HepG2 (cell line): ENCODE measurements at regions not wholly inside any gene's neighbourhood (a gene's known extent, or its start where the extent isn't known, plus 50 kb on each side); places are given as distances from the start of the nearest gene placed in this dataset.

Experiments used
- ATM ChIP-seq: fragments of 450-650 bp; IDR thresholded peaks from 2 replicates; pipeline ENCODE4 v1.7.1; 2017; ENCODE audit warnings: mild to moderate bottlenecking, borderline replicate concordance
- CREB1 ChIP-seq, 2 experiments: fragments of 450-650 bp in 1 of 2; IDR thresholded peaks; 2 replicates each; pipeline ENCODE4 v1.6.1; 2016 to 2017; ENCODE audit warnings: control low read depth in 1 of 2, mild to moderate bottlenecking in 1 of 2, missing compliant biosample characterization in 1 of 2, missing genetic modification characterization in 1 of 2
- EZH2 ChIP-seq: conservative IDR thresholded peaks from 2 replicates; pipeline ENCODE4 v1.6.1; 2012; ENCODE audit warnings: mild to moderate bottlenecking, low read depth, low read length, moderate library complexity
- GABPA ChIP-seq, 2 experiments: IDR thresholded peaks; 2 replicates each; pipeline ENCODE4 v1.6.1; 2011 to 2016; ENCODE audit warnings: low read depth in 2 of 2, low read length in 1 of 2, missing biosample characterization in 1 of 2, missing genetic modification characterization in 1 of 2
- ZFP37 ChIP-seq: sonication (generic); formaldehyde crosslinking; IDR thresholded peaks from 2 replicates; pipeline ENCODE4 v1.4.0; 2020; ENCODE audit warnings: missing genetic modification reagents, borderline replicate concordance
- ZNF496 ChIP-seq: sonication (generic); formaldehyde crosslinking; IDR thresholded peaks from 2 replicates; pipeline ENCODE4 v1.8.1; 2023; ENCODE audit warnings: mild to moderate bottlenecking, moderate library complexity, missing genetic modification reagents; ENCODE audit not compliant: insufficient replicate concordance
- ZNF792 ChIP-seq: IDR thresholded peaks from 2 replicates; pipeline ENCODE4 v1.6.1; 2016
- ZSCAN20 ChIP-seq: sonication (generic); formaldehyde crosslinking; IDR thresholded peaks from 2 replicates; pipeline ENCODE4 v1.4.0; 2020; ENCODE audit warnings: missing genetic modification reagents, mild to moderate bottlenecking, borderline replicate concordance
- TF ChIP-seq, protein P1 (sequence below): sonication (generic); formaldehyde crosslinking; IDR thresholded peaks from 2 replicates; pipeline ENCODE4 v1.5.0; 2020; ENCODE audit warnings: mild to moderate bottlenecking, missing genetic modification reagents, moderate library complexity

DNA sequence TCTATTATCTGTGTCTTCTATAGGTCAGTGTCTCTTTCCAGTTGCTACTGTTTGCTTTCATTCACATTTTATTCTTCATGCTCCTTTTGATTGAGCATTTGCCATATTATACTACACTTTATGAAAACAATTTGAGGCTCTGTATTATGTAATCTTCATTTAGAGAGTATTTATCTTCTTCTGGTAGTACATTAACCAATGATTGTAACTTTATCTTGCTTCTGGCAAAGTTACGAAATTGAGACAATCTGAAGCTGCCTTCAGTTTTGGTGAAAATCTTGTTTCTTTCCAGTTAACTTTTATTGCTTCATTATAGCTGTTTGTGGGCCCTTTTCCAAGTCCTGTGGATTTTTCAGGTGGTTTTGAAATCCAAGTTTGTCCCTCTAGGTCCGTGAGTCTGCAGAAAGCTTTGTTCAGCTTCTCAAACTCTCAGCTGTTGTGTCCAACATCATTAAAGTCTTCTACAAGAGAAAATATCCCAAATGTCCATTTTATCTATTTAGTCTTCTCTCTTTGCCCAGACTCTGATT lies 1255.4 kb upstream of the SPRY2 start:
- TF ChIP-seq ZNF792 (no peak), ZNF496 (CRISPR knock-in tag) (no peak), ZFP37 (CRISPR knock-in tag) (no peak), ZSCAN20 (CRISPR knock-in tag) (no peak), ATM (no peak), CREB1 (IDR thresholded peaks at IDR 0.05) (no peak), CREB1 (CRISPR knock-in tag; IDR thresholded peaks at IDR 0.05) (no peak), GABPA (IDR thresholded peaks at IDR 0.05; ENCODE audit: low read depth, low read length) (no peak), GABPA (CRISPR knock-in tag; IDR thresholded peaks at IDR 0.05; ENCODE audit: low read depth) (no peak), EZH2 (no peak)
- TF ChIP-seq, protein P1, sequence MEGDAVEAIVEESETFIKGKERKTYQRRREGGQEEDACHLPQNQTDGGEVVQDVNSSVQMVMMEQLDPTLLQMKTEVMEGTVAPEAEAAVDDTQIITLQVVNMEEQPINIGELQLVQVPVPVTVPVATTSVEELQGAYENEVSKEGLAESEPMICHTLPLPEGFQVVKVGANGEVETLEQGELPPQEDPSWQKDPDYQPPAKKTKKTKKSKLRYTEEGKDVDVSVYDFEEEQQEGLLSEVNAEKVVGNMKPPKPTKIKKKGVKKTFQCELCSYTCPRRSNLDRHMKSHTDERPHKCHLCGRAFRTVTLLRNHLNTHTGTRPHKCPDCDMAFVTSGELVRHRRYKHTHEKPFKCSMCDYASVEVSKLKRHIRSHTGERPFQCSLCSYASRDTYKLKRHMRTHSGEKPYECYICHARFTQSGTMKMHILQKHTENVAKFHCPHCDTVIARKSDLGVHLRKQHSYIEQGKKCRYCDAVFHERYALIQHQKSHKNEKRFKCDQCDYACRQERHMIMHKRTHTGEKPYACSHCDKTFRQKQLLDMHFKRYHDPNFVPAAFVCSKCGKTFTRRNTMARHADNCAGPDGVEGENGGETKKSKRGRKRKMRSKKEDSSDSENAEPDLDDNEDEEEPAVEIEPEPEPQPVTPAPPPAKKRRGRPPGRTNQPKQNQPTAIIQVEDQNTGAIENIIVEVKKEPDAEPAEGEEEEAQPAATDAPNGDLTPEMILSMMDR (CRISPR knock-in tag): no peak
